ENCODE measurements at regions not wholly inside any gene's neighbourhood (a gene's known extent, or its start where the extent isn't known, plus 50 kb on each side); places are given as distances from the start of the nearest gene placed in this dataset.

- Histone ChIP-seq H2AFZ (ENCODE audit: low read length) (no peak overlapping the region), H3K36me3 (ENCODE audit: insufficient read depth, low read length) (no peaks in the 10 kb centered on the region), H3K9me2 (ENCODE audit: low read depth, low read length) (no peaks in the 10 kb centered on the region), H3K27me3 (ENCODE audit: insufficient read depth, low read length) (no peaks in the 10 kb centered on the region), H4K20me1 (ENCODE audit: insufficient read depth, low read length) (no peaks in the 10 kb centered on the region), H3K79me2 (ENCODE audit: insufficient read depth, low read length) (no peaks in the 10 kb centered on the region), H3K9me3 (ENCODE audit: low read length) (no peaks in the 10 kb centered on the region), H3K4me1 (ENCODE audit: insufficient read depth, low read length, severe bottlenecking) (no peaks in the 10 kb centered on the region), H3F3A (ENCODE audit: insufficient read depth, low read length) (no peaks in the 10 kb centered on the region), H3K27ac (ENCODE audit: low read depth, low read length, poor library complexity, severe bottlenecking) (no peak overlapping the region), H3K4me3 (ENCODE audit: low read depth, low read length, poor library complexity, severe bottlenecking) (no peak overlapping the region), H3K4me2 (ENCODE audit: low read length) (no peak overlapping the region), H3K9ac (ENCODE audit: low read length) (no peak overlapping the region)
- TF ChIP-seq CTCF (IDR thresholded peaks at IDR 0.05; ENCODE audit: low read length) (no peak), EZH2 (IDR thresholded peaks at IDR 0.05; ENCODE audit: borderline replicate concordance, low read length) (no peak)
Measured at GRCh38 chr15:39333393-39333792, 247.5 kb upstream of the THBS1 start.

DNA sequence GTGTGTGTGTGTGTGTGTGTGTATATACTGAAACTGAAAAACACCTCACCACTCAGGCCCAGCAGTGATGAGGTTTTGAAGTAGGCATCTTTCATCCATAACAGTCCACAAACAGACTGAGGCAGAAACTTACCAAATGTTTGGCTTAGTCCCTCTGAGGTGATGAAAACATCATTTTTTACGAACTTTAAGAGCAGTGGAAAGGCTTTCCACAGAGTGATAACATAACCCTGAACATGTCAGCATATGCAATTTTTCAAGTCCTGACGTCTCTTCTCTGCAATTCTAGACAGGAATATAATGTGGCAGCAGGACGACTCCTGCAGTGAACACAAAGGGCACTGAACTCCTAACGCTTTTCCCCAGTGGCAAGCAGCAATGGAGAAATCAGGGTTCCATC lies 247.0 kb upstream of the THBS1 start:
- H3K4me2 ChIP-seq (ENCODE audit: low read length): no peak overlapping the region
- no peaks in the 10 kb centered on the region for H3F3A ChIP-seq (ENCODE audit: insufficient read depth, low read length)
- no peaks in the 10 kb centered on the region for H3K4me1 ChIP-seq (ENCODE audit: insufficient read depth, low read length, severe bottlenecking)
- TF ChIP-seq CTCF (IDR thresholded peaks at IDR 0.05; ENCODE audit: low read length) (no peak), EZH2 (IDR thresholded peaks at IDR 0.05; ENCODE audit: borderline replicate concordance, low read length) (no peak)
- H3K9ac ChIP-seq (ENCODE audit: low read length): no peak overlapping the region
- H4K20me1 ChIP-seq (ENCODE audit: insufficient read depth, low read length): no peaks in the 10 kb centered on the region
- H3K36me3 ChIP-seq (ENCODE audit: insufficient read depth, low read length): no peaks in the 10 kb centered on the region
- no peak overlapping the region for H3K4me3 ChIP-seq (ENCODE audit: low read depth, low read length, poor library complexity, severe bottlenecking)
- H3K27me3 ChIP-seq (ENCODE audit: insufficient read depth, low read length): no peaks in the 10 kb centered on the region
- no peaks in the 10 kb centered on the region for H3K79me2 ChIP-seq (ENCODE audit: insufficient read depth, low read length)
- no peak overlapping the region for H3K27ac ChIP-seq (ENCODE audit: low read depth, low read length, poor library complexity, severe bottlenecking)
- no peaks in the 10 kb centered on the region for H3K9me3 ChIP-seq (ENCODE audit: low read length)
- no peaks in the 10 kb centered on the region for H3K9me2 ChIP-seq (ENCODE audit: low read depth, low read length)
- no peak overlapping the region for H2AFZ ChIP-seq (ENCODE audit: low read length)

DNA sequence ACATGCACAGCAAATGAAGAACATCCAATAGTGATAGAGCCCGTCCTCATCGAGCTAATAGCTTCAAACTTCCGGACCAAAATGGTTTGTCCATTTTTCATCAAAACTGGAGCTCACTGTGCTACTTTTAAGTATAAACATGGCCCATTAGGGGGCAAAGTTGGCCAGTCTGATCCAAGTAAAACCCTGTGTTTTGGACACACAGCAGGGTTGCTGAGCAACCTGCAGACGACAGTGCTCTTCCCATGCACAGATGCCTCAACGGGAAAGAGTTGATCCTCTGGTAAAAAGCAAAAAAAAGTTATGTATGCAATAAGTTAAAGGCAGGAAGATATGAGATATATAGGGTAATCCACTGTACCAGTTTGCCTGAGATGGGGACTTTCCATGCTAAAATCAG lies 244.0 kb upstream of the THBS1 start:
- Histone ChIP-seq H3K4me3 (ENCODE audit: low read depth, low read length, poor library complexity, severe bottlenecking) (no peak overlapping the region), H3K27me3 (ENCODE audit: insufficient read depth, low read length) (no peaks in the 10 kb centered on the region), H3K4me2 (ENCODE audit: low read length) (no peak overlapping the region), H2AFZ (ENCODE audit: low read length) (no peak overlapping the region), H3F3A (ENCODE audit: insufficient read depth, low read length) (no peaks in the 10 kb centered on the region), H3K9ac (ENCODE audit: low read length) (no peak overlapping the region), H3K36me3 (ENCODE audit: insufficient read depth, low read length) (no peaks in the 10 kb centered on the region), H3K9me3 (ENCODE audit: low read length) (no peaks in the 10 kb centered on the region), H4K20me1 (ENCODE audit: insufficient read depth, low read length) (no peaks in the 10 kb centered on the region), H3K9me2 (ENCODE audit: low read depth, low read length) (no peaks in the 10 kb centered on the region), H3K79me2 (ENCODE audit: insufficient read depth, low read length) (no peaks in the 10 kb centered on the region), H3K27ac (ENCODE audit: low read depth, low read length, poor library complexity, severe bottlenecking) (no peak overlapping the region), H3K4me1 (ENCODE audit: insufficient read depth, low read length, severe bottlenecking) (no peaks in the 10 kb centered on the region)
- TF ChIP-seq CTCF (IDR thresholded peaks at IDR 0.05; ENCODE audit: low read length) (no peak), EZH2 (IDR thresholded peaks at IDR 0.05; ENCODE audit: borderline replicate concordance, low read length) (no peak)
